Activated CD8-positive, alpha-beta T cell treated with anti-CD3 and anti-CD28 coated beads for 36 hours (primary cell): ENCODE measurements at regions not wholly inside any gene's neighbourhood (a gene's known extent, or its start where the extent isn't known, plus 50 kb on each side); places are given as distances from the start of the nearest gene placed in this dataset.

Experiments used
- ATAC-seq: fragments of 200-7000 bp; cut with Tn5 transposase; one replicate; pipeline ENCODE4 v1.10.0; 2021; ENCODE audit warnings: mild to moderate bottlenecking, moderate library complexity
- CTCF ChIA-PET: fragments of 350-600 bp; sonication (Branson Sonifier 250); formaldehyde crosslinking; loops from one replicate; lab custom pipeline; 2021; ENCODE audit warnings: antibody characterized with exemption; lab: Charles Lee
- POLR2A ChIA-PET: fragments of 350-600 bp; sonication (Branson Sonifier 250); formaldehyde crosslinking; loops from one replicate; lab custom pipeline; 2021; ENCODE audit warnings: antibody characterized with exemption; lab: Charles Lee
- DNase-seq: peaks from one replicate; pipeline ENCODE4 v3.0.0-alpha.2; 2020
- H3K27ac Mint-ChIP-seq: one replicate; pipeline ENCODE4 v1.8.0; 2021; ENCODE audit warnings: mild to moderate bottlenecking, mixed read lengths
- H3K27me3 Mint-ChIP-seq: one replicate; pipeline ENCODE4 v1.8.0; 2021; ENCODE audit warnings: mixed read lengths
- H3K36me3 Mint-ChIP-seq: one replicate; pipeline ENCODE4 v1.8.0; 2021; ENCODE audit warnings: low read depth, mixed read lengths
- H3K4me1 Mint-ChIP-seq: one replicate; pipeline ENCODE4 v1.8.0; 2021; ENCODE audit warnings: low read depth, mixed read lengths
- H3K4me3 Mint-ChIP-seq: one replicate; pipeline ENCODE4 v1.8.0; 2021; ENCODE audit warnings: mild to moderate bottlenecking, moderate library complexity, mixed read lengths
- H3K9me3 Mint-ChIP-seq: one replicate; pipeline ENCODE4 v1.8.0; 2021; ENCODE audit warnings: mixed read lengths
- CTCF ChIP-seq: fragments of 200-600 bp; IDR thresholded peaks from one replicate; pipeline ENCODE4 v1.8.0; 2022; ENCODE audit warnings: antibody characterized with exemption, mild to moderate bottlenecking
- intact Hi-C: fragments of 100-400 bp; cut with micrococcal nuclease; formaldehyde crosslinking; loops from one replicate; pipeline ENCODE4 v1.10.0; 2022

- ATAC-seq = no peak
- no peak overlapping the region for H3K4me3 Mint-ChIP-seq
- no peak overlapping the region for H3K27ac Mint-ChIP-seq
- no peaks in the 10 kb centered on the region for H3K27me3 Mint-ChIP-seq
- DNase-seq = no peak
- H3K36me3 Mint-ChIP-seq = no peaks in the 10 kb centered on the region
- ChIA-PET CTCF (no interaction called here), POLR2A (no interaction called here)
- peaks cover 3% of the 10 kb centered on the region for H3K9me3 Mint-ChIP-seq
- TF ChIP-seq CTCF = no peak
- intact Hi-C loops = no loop called here
- no peaks in the 10 kb centered on the region for H3K4me1 Mint-ChIP-seq
Measured at GRCh38 chr20:56121850-56122249, 116.5 kb upstream of the CBLN4 start.

GRCh38 chr20:56143759-56144158, 104.8 kb upstream of the MC3R start:
- ATAC-seq (no peak), DNase-seq (no peak)
- no peak for TF ChIP-seq CTCF
- Mint-ChIP-seq H3K4me1 (no peaks in the 10 kb centered on the region), H3K9me3 (peaks cover 18% of the 10 kb centered on the region), H3K36me3 (no peaks in the 10 kb centered on the region), H3K27me3 (peaks cover 2% of the 10 kb centered on the region), H3K27ac (no peak overlapping the region), H3K4me3 (no peak overlapping the region)
- intact Hi-C loops = no loop called here
- ChIA-PET CTCF (no interaction called here), POLR2A (no interaction called here)

GRCh38 chr20:56151834-56152233, 96.7 kb upstream of the MC3R start:
- intact Hi-C loops = no loop called here

GRCh38 chr20:56153926-56154325, 94.6 kb upstream of the MC3R start:
- CTCF ChIA-PET = no interaction called here

More at GRCh38 chr20:56151834-56152233, 96.7 kb upstream of the MC3R start:
- Mint-ChIP-seq H3K36me3 (no peaks in the 10 kb centered on the region), H3K27ac (no peak overlapping the region), H3K4me3 (no peak overlapping the region), H3K9me3 (no peaks in the 10 kb centered on the region), H3K27me3 (peaks cover 5% of the 10 kb centered on the region), H3K4me1 (no peaks in the 10 kb centered on the region)
- no peak for TF ChIP-seq CTCF
- ChIA-PET POLR2A (no interaction called here), CTCF (no interaction called here)
- no peak for DNase-seq
- ATAC-seq = no peak

GRCh38 chr20:56155625-56156024, 92.9 kb upstream of the MC3R start:
- H3K4me1 Mint-ChIP-seq = no peaks in the 10 kb centered on the region
- no peak overlapping the region for H3K27ac Mint-ChIP-seq
- ATAC-seq = no peak
- no peaks in the 10 kb centered on the region for H3K36me3 Mint-ChIP-seq
- TF ChIP-seq CTCF = no peak
- POLR2A ChIA-PET = no interaction called here
- H3K27me3 Mint-ChIP-seq = peaks cover 6% of the 10 kb centered on the region
- DNase-seq = no peak
- H3K4me3 Mint-ChIP-seq = no peak overlapping the region
- H3K9me3 Mint-ChIP-seq = no peaks in the 10 kb centered on the region
- intact Hi-C loops = no loop called here
- CTCF ChIA-PET = no interaction called here

More at GRCh38 chr20:56153926-56154325, 94.6 kb upstream of the MC3R start:
- POLR2A ChIA-PET = no interaction called here
- ATAC-seq (no peak), DNase-seq (no peak)
- TF ChIP-seq CTCF = no peak
- Mint-ChIP-seq H3K36me3 (no peaks in the 10 kb centered on the region), H3K4me1 (no peaks in the 10 kb centered on the region), H3K9me3 (no peaks in the 10 kb centered on the region), H3K4me3 (no peak overlapping the region), H3K27ac (no peak overlapping the region), H3K27me3 (peaks cover 5% of the 10 kb centered on the region)
- intact Hi-C loops = no loop called here
